Sigmoid colon (tissue), 4 donors: ENCODE measurements at regions not wholly inside any gene's neighbourhood (a gene's known extent, or its start where the extent isn't known, plus 50 kb on each side); places are given as distances from the start of the nearest gene placed in this dataset.

Source experiments
- EP300 ChIP-seq, 4 donors: sonication (generic); formaldehyde crosslinking; IDR thresholded peaks; one replicate each; pipeline ENCODE4 v1.6.1; 2017; ENCODE audit warnings: antibody characterized with exemption in 4 of 4
- POLR2A ChIP-seq, 2 donors: fragments of 450-650 bp; IDR thresholded peaks; one replicate each; pipeline ENCODE4 v1.6.1; 2016; ENCODE audit warnings: antibody characterized with exemption in 2 of 2, mild to moderate bottlenecking in 2 of 2, moderate library complexity in 2 of 2
- POLR2AphosphoS5 ChIP-seq, 4 donors: sonication (generic); formaldehyde crosslinking; IDR thresholded peaks; one replicate each; pipeline ENCODE4 v1.6.1; 2017; ENCODE audit warnings: antibody characterized with exemption in 4 of 4
- TF ChIP-seq, protein P1 (sequence below), 4 experiments: fragments of 450-650 bp in 3 of 4; fragments of 200-600 bp in 1 of 4; IDR thresholded peaks; one replicate each; pipeline ENCODE4 v1.5.1; 2016 to 2019; ENCODE audit warnings: antibody characterized with exemption in 4 of 4, mild to moderate bottlenecking in 3 of 4, moderate library complexity in 2 of 4

GRCh38 chr5:63135291-63135690 is 556.7 kb downstream of the LRRC70 start:
- TF ChIP-seq, protein P1, sequence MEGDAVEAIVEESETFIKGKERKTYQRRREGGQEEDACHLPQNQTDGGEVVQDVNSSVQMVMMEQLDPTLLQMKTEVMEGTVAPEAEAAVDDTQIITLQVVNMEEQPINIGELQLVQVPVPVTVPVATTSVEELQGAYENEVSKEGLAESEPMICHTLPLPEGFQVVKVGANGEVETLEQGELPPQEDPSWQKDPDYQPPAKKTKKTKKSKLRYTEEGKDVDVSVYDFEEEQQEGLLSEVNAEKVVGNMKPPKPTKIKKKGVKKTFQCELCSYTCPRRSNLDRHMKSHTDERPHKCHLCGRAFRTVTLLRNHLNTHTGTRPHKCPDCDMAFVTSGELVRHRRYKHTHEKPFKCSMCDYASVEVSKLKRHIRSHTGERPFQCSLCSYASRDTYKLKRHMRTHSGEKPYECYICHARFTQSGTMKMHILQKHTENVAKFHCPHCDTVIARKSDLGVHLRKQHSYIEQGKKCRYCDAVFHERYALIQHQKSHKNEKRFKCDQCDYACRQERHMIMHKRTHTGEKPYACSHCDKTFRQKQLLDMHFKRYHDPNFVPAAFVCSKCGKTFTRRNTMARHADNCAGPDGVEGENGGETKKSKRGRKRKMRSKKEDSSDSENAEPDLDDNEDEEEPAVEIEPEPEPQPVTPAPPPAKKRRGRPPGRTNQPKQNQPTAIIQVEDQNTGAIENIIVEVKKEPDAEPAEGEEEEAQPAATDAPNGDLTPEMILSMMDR (IDR thresholded peaks at IDR 0.05): no peak
- TF ChIP-seq POLR2A (IDR thresholded peaks at IDR 0.05) (no peak), EP300 (IDR thresholded peaks at IDR 0.05) (no peak), POLR2AphosphoS5 (IDR thresholded peaks at IDR 0.05) (no peak)
